Effector memory CD4-positive, alpha-beta T cell (primary cell): ENCODE measurements at regions not wholly inside any gene's neighbourhood (a gene's known extent, or its start where the extent isn't known, plus 50 kb on each side); places are given as distances from the start of the nearest gene placed in this dataset.

Source experiments
- DNase-seq, 3 donors: peaks; one replicate each; pipeline ENCODE4 v3.0.0-alpha.2; 2020
- H3K27ac ChIP-seq: 2 replicates; pipeline ENCODE4 v1.7.0; 2013; ENCODE audit warnings: mild to moderate bottlenecking, low read length, moderate library complexity; ENCODE audit not compliant: insufficient read depth, poor library complexity, severe bottlenecking
- H3K27me3 ChIP-seq: replicated peaks from 2 replicates; pipeline ENCODE4 v1.7.0; 2013; ENCODE audit warnings: mild to moderate bottlenecking, low read length; ENCODE audit not compliant: insufficient read depth, control insufficient read depth, poor library complexity, severe bottlenecking
- H3K36me3 ChIP-seq: 2 replicates; pipeline ENCODE4 v1.7.0; 2013; ENCODE audit warnings: mild to moderate bottlenecking, low read length, moderate library complexity; ENCODE audit not compliant: control insufficient read depth, insufficient read depth
- H3K4me1 ChIP-seq: 2 replicates; pipeline ENCODE4 v1.7.0; 2013; ENCODE audit warnings: low read length, mild to moderate bottlenecking; ENCODE audit not compliant: control insufficient read depth, insufficient read depth, poor library complexity, severe bottlenecking
- H3K4me3 ChIP-seq: 2 replicates; pipeline ENCODE4 v1.7.0; 2013; ENCODE audit warnings: low read length, low read depth, mild to moderate bottlenecking; ENCODE audit not compliant: insufficient read depth, poor library complexity, severe bottlenecking
- H3K9me3 ChIP-seq: 2 replicates; pipeline ENCODE4 v1.7.0; 2013; ENCODE audit warnings: mild to moderate bottlenecking, low read length, moderate library complexity; ENCODE audit not compliant: control insufficient read depth

GRCh38 chr10:4003348-4003973 lies 218.5 kb upstream of the KLF6 start:
- H3K4me1 ChIP-seq, result no peaks in the 10 kb centered on the region
- no peaks in the 10 kb centered on the region for H3K27me3 ChIP-seq
- no peak overlapping the region for H3K4me3 ChIP-seq
- H3K36me3 ChIP-seq, result no peaks in the 10 kb centered on the region
- no peak overlapping the region for H3K27ac ChIP-seq
- no peak for DNase-seq
- no peaks in the 10 kb centered on the region for H3K9me3 ChIP-seq

GRCh38 chr10:4001811-4002210 lies 216.8 kb upstream of the KLF6 start:
- no peak overlapping the region for H3K27ac ChIP-seq
- no peaks in the 10 kb centered on the region for H3K36me3 ChIP-seq
- no peak for DNase-seq
- no peaks in the 10 kb centered on the region for H3K27me3 ChIP-seq
- no peak overlapping the region for H3K4me3 ChIP-seq
- no peaks in the 10 kb centered on the region for H3K4me1 ChIP-seq
- no peaks in the 10 kb centered on the region for H3K9me3 ChIP-seq

GRCh38 chr10:3999642-4000041 lies 214.6 kb upstream of the KLF6 start:
- Histone ChIP-seq H3K27me3 (no peaks in the 10 kb centered on the region), H3K36me3 (no peaks in the 10 kb centered on the region), H3K9me3 (no peaks in the 10 kb centered on the region), H3K27ac (no peak overlapping the region), H3K4me3 (no peak overlapping the region), H3K4me1 (no peaks in the 10 kb centered on the region)
- DNase-seq, result no peak

GRCh38 chr10:3996697-3997096 lies 211.7 kb upstream of the KLF6 start:
- H3K27me3 ChIP-seq, result no peaks in the 10 kb centered on the region
- no peaks in the 10 kb centered on the region for H3K4me1 ChIP-seq
- no peak for DNase-seq
- H3K9me3 ChIP-seq, result no peaks in the 10 kb centered on the region
- no peak overlapping the region for H3K4me3 ChIP-seq
- no peak overlapping the region for H3K27ac ChIP-seq
- H3K36me3 ChIP-seq, result no peaks in the 10 kb centered on the region

- Histone ChIP-seq H3K4me3 (no peak overlapping the region), H3K4me1 (no peaks in the 10 kb centered on the region), H3K27ac (no peak overlapping the region), H3K36me3 (no peaks in the 10 kb centered on the region), H3K9me3 (no peaks in the 10 kb centered on the region), H3K27me3 (no peaks in the 10 kb centered on the region)
- no peak for DNase-seq
Measured at GRCh38 chr10:3995302-3996210, 210.5 kb upstream of the KLF6 start.

- H3K27ac ChIP-seq, result no peak overlapping the region
- H3K36me3 ChIP-seq, result no peaks in the 10 kb centered on the region
- no peaks in the 10 kb centered on the region for H3K9me3 ChIP-seq
- H3K27me3 ChIP-seq, result no peaks in the 10 kb centered on the region
- no peak overlapping the region for H3K4me3 ChIP-seq
- DNase-seq, result no peak
- no peaks in the 10 kb centered on the region for H3K4me1 ChIP-seq
Measured at GRCh38 chr10:3992382-3993178, 207.6 kb upstream of the KLF6 start.

GRCh38 chr10:3990307-3990706 lies 205.3 kb upstream of the KLF6 start:
- no peaks in the 10 kb centered on the region for H3K4me1 ChIP-seq
- no peak for DNase-seq
- no peak overlapping the region for H3K27ac ChIP-seq
- H3K36me3 ChIP-seq, result no peaks in the 10 kb centered on the region
- no peaks in the 10 kb centered on the region for H3K27me3 ChIP-seq
- no peak overlapping the region for H3K4me3 ChIP-seq
- H3K9me3 ChIP-seq, result no peaks in the 10 kb centered on the region

- no peaks in the 10 kb centered on the region for H3K4me1 ChIP-seq
- no peaks in the 10 kb centered on the region for H3K27me3 ChIP-seq
- no peak overlapping the region for H3K27ac ChIP-seq
- no peak overlapping the region for H3K4me3 ChIP-seq
- no peaks in the 10 kb centered on the region for H3K36me3 ChIP-seq
- DNase-seq, result no peak
- no peaks in the 10 kb centered on the region for H3K9me3 ChIP-seq
Measured at GRCh38 chr10:3987143-3987974, 202.3 kb upstream of the KLF6 start.

- H3K27ac ChIP-seq, result no peak overlapping the region
- H3K9me3 ChIP-seq, result no peaks in the 10 kb centered on the region
- no peak overlapping the region for H3K4me3 ChIP-seq
- no peak for DNase-seq
- peaks cover 3% of the 10 kb centered on the region for H3K4me1 ChIP-seq
- H3K27me3 ChIP-seq, result no peaks in the 10 kb centered on the region
- H3K36me3 ChIP-seq, result no peaks in the 10 kb centered on the region
Measured at GRCh38 chr10:3986493-3987142, 201.6 kb upstream of the KLF6 start.
